Dedifferentiated amniotic fluid mesenchymal stem cell (primary cell): ENCODE measurements at regions not wholly inside any gene's neighbourhood (a gene's known extent, or its start where the extent isn't known, plus 50 kb on each side); places are given as distances from the start of the nearest gene placed in this dataset.
A peak's percentile ranks its signal among the peaks of the same experiment; 100 is the strongest.

Experiments
- DNase-seq: peaks from one replicate; pipeline ENCODE4 v3.0.0-alpha.2; 2016; ENCODE audit errors: extremely low spot score

- DNase-seq = no peak
Measured at GRCh38 chr5:74154526-74154925, 486.0 kb downstream of the ENC1 start.

- DNase-seq = no peak
Measured at GRCh38 chr5:74153255-74153790, 487.2 kb downstream of the ENC1 start.

GRCh38 chr5:74152625-74153254 lies 487.8 kb downstream of the ENC1 start:
- no peak for DNase-seq

- DNase-seq = no peak
Measured at GRCh38 chr5:74152136-74152535, 488.4 kb downstream of the ENC1 start.

- peak; percentile 57 for DNase-seq
Measured at GRCh38 chr5:74149395-74149794, 491.1 kb downstream of the ENC1 start.

- DNase-seq = no peak
Measured at GRCh38 chr5:74148321-74148720, 492.2 kb downstream of the ENC1 start.

GRCh38 chr5:74146796-74147195 lies 493.7 kb downstream of the ENC1 start:
- no peak for DNase-seq

- no peak for DNase-seq
Measured at GRCh38 chr5:74145951-74146350, 494.6 kb downstream of the ENC1 start.

GRCh38 chr5:74143721-74144330 lies 496.7 kb downstream of the ENC1 start:
- DNase-seq = no peak

GRCh38 chr5:74143151-74143550 lies 497.4 kb downstream of the ENC1 start:
- DNase-seq = no peak

- DNase-seq = no peak
Measured at GRCh38 chr5:74141053-74141452, 499.5 kb downstream of the ENC1 start.

- no peak for DNase-seq
Measured at GRCh38 chr5:74140409-74140808, 500.1 kb downstream of the ENC1 start.

GRCh38 chr5:74139589-74139988 lies 500.9 kb downstream of the ENC1 start:
- no peak for DNase-seq

- no peak for DNase-seq
Measured at GRCh38 chr5:74138721-74139120, 501.8 kb downstream of the ENC1 start.

- no peak for DNase-seq
Measured at GRCh38 chr5:74136276-74136825, 504.2 kb downstream of the ENC1 start.

- DNase-seq = no peak
Measured at GRCh38 chr5:74135033-74135432, 505.5 kb downstream of the ENC1 start.

- DNase-seq = no peak
Measured at GRCh38 chr5:74132485-74132884, 506.5 kb downstream of the ARHGEF28 start.

GRCh38 chr5:74131250-74131649 lies 505.3 kb downstream of the ARHGEF28 start:
- DNase-seq = no peak

GRCh38 chr5:74130155-74130897 lies 504.3 kb downstream of the ARHGEF28 start:
- DNase-seq = no peak

- no peak for DNase-seq
Measured at GRCh38 chr5:74127381-74128320, 501.7 kb downstream of the ARHGEF28 start.

- no peak for DNase-seq
Measured at GRCh38 chr5:74126294-74126693, 500.3 kb downstream of the ARHGEF28 start.
